Prostate gland (tissue), 2 donors: ENCODE measurements at regions not wholly inside any gene's neighbourhood (a gene's known extent, or its start where the extent isn't known, plus 50 kb on each side); places are given as distances from the start of the nearest gene placed in this dataset.
A peak's percentile ranks its signal among the peaks of the same experiment; 100 is the strongest.

Experiments used
- DNase-seq: peaks from one replicate; pipeline ENCODE4 v3.0.0-alpha.2; 2019; ENCODE audit warnings: low spot score
- H3K27ac ChIP-seq, 2 donors: fragments of 200-600 bp; sonication (generic); 2 replicates each; pipeline ENCODE4 v1.5.1; 2017 to 2019
- H3K27me3 ChIP-seq: fragments of 200-600 bp; sonication (generic); replicated peaks from 2 replicates; pipeline ENCODE4 v1.5.1; 2019; ENCODE audit not compliant: insufficient read depth
- H3K36me3 ChIP-seq, 2 donors: fragments of 200-600 bp; sonication (generic); 1 replicate in 1 of 2; 2 replicates in 1 of 2; pipeline versions ENCODE4 v1.5.1 to v1.8.1; 2017 to 2019
- H3K4me1 ChIP-seq: fragments of 200-600 bp; sonication (generic); replicated peaks from 2 replicates; pipeline ENCODE4 v1.5.1; 2019
- H3K4me3 ChIP-seq, 2 donors: fragments of 200-600 bp; sonication (generic); 2 replicates each; pipeline ENCODE4 v1.5.1; 2017 to 2019
- H3K9me3 ChIP-seq: fragments of 200-600 bp; sonication (generic); 2 replicates; pipeline ENCODE4 v1.5.1; 2017
- POLR2A ChIP-seq: fragments of 450-650 bp; IDR thresholded peaks from one replicate; pipeline ENCODE4 v1.6.1; 2016; ENCODE audit warnings: antibody characterized with exemption, mild to moderate bottlenecking
- POLR2AphosphoS5 ChIP-seq: sonication (generic); formaldehyde crosslinking; IDR thresholded peaks from one replicate; pipeline ENCODE4 v1.6.1; 2017; ENCODE audit warnings: antibody characterized with exemption
- WGBS: methylation state at CpG from one replicate; pipeline ENCODE4 v1.1.5; 2018; 5-methylcytosine and 5-hydroxymethylcytosine counted together
- intact Hi-C: fragments of 100-400 bp; cut with DNase I; formaldehyde crosslinking; loops from one replicate; pipeline ENCODE4 v1.14.2; 2022
- TF ChIP-seq, protein P1 (sequence below), 4 experiments: fragments of 200-600 bp in 2 of 4; fragments of 450-650 bp in 2 of 4; sonication (generic) in 2 of 4; IDR thresholded peaks; 1 replicate in 3 of 4; 2 replicates in 1 of 4; pipeline ENCODE4 v1.5.1; 2016 to 2019; ENCODE audit warnings: antibody characterized with exemption in 4 of 4, mild to moderate bottlenecking in 2 of 4, moderate library complexity in 2 of 4

DNA sequence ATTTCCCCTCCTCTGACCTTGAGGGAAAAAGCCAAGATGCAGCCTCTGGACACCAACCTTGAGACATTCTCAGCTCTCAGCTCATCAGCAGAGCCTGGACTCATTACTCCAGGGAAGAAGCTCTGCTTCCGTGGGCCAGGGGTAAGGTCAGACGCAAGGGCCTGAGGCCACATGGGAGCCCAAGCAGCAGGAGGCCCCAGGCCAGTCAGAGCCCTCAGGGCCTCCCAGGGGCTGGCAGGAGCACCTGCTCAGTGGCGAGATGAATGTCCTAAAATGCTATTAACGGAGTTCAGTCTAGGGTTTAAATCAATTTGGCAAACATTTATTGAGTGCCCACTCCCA, 208.6 kb downstream of the ERMARD start:
- intact Hi-C loops = loop anchor here (5.0 kb wide), 2 partner anchors 332 to 557 kb away; partner anchors contain the start of gene DLL1
- WGBS = 92% methylated on average over 4 of the region's 4 CpGs

DNA sequence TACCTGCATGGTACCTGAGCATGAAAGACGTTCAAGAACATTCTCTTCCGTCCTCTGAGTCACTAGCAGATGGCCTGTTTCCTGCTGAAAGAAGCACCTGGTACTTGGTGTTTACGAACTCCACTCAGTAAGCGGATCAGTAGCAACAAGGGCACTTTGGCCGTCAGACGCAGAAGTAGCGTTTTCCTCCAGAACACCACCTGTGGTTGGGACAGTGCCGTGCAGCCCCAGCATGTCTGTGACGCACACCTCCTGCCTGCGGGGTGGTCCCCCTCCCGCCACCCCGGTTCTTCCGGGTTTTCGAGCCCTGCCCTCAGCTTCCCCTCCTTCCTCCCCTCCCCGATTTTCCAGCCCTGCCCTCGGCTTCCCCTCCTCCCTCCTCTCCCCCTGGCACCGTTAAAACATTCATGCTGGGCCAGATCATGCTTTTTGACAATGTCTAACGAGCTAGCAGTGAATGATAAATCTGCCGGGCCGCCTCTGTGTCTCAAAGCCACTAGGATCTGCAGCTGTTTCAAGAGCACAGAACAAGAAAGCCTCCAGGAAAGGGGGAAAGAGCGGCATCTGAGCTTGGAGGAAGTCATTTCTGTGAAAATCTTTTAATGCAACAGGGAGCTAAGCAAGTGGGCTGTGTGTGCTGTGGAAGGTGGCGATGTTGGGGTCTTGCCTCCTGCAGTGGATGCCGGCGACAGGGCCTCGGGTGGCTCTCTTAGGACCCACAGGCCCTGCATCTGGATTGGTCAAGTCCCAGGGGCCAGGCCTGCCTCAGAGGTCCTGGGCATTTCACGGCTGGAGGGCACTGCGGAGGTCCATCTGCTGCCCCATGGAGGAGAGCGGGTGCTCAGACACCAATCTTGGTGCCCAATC, 207.9 kb downstream of the ERMARD start:
- TF ChIP-seq POLR2A (no peak), POLR2AphosphoS5 (peak; percentile 85)
- TF ChIP-seq, protein P1, sequence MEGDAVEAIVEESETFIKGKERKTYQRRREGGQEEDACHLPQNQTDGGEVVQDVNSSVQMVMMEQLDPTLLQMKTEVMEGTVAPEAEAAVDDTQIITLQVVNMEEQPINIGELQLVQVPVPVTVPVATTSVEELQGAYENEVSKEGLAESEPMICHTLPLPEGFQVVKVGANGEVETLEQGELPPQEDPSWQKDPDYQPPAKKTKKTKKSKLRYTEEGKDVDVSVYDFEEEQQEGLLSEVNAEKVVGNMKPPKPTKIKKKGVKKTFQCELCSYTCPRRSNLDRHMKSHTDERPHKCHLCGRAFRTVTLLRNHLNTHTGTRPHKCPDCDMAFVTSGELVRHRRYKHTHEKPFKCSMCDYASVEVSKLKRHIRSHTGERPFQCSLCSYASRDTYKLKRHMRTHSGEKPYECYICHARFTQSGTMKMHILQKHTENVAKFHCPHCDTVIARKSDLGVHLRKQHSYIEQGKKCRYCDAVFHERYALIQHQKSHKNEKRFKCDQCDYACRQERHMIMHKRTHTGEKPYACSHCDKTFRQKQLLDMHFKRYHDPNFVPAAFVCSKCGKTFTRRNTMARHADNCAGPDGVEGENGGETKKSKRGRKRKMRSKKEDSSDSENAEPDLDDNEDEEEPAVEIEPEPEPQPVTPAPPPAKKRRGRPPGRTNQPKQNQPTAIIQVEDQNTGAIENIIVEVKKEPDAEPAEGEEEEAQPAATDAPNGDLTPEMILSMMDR (IDR thresholded peaks at IDR 0.05) = peak in 2 of 4 experiments; percentile 42 to 47
- peak; percentile 71 for DNase-seq
- Histone ChIP-seq H3K27ac (peak overlapping the region in 1 of 2 donors; percentile 35), H3K4me1 (no peaks in the 10 kb centered on the region), H3K4me3 (no peak overlapping the region), H3K36me3 (no peaks in the 10 kb centered on the region), H3K9me3 (no peaks in the 10 kb centered on the region), H3K27me3 (no peaks in the 10 kb centered on the region)
- intact Hi-C loops = loop anchor here (5.0 kb wide), 2 partner anchors 333 to 558 kb away; partner anchors contain the start of gene DLL1
- WGBS = 38% methylated on average over 28 of the region's 28 CpGs

More for the DNA sequence above, 208.6 kb downstream of the ERMARD start:
- Histone ChIP-seq H3K4me1 (no peaks in the 10 kb centered on the region), H3K36me3 (no peaks in the 10 kb centered on the region), H3K9me3 (no peaks in the 10 kb centered on the region), H3K4me3 (no peak overlapping the region), H3K27ac (no peak overlapping the region), H3K27me3 (no peaks in the 10 kb centered on the region)
- DNase-seq = no peak
- TF ChIP-seq, protein P1 (IDR thresholded peaks at IDR 0.05) = no peak
- TF ChIP-seq POLR2AphosphoS5 = no peak
- TF ChIP-seq POLR2A = no peak

DNA sequence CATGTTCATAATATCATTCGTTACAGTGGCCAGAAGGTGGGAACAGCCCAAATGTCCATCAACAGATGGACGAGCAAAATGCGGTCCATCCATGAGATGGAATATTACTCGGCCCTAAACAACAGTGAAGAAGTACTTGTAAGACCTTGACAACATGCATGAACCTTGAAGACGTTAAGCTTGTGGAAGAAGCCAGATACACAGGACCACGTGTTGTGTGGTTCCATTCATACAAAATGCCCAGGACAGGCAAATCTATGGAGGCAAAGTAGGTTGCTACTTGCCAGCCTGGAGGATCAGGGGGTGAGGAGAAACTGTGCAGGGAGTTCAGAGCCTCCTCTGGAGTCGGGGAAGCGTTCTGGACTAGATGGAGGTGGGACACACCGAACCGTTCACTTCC, 207.1 kb downstream of the ERMARD start:
- H3K9me3 ChIP-seq = no peaks in the 10 kb centered on the region
- TF ChIP-seq, protein P1 (IDR thresholded peaks at IDR 0.05) = no peak
- TF ChIP-seq POLR2A (no peak), POLR2AphosphoS5 (no peak)
- intact Hi-C loops = no loop called here
- DNase-seq = no peak
- no peak overlapping the region for H3K4me3 ChIP-seq
- no peaks in the 10 kb centered on the region for H3K4me1 ChIP-seq
- no peaks in the 10 kb centered on the region for H3K27me3 ChIP-seq
- H3K36me3 ChIP-seq = no peaks in the 10 kb centered on the region
- WGBS = 95% methylated on average over 10 of the region's 10 CpGs
- peak overlapping the region in 1 of 2 donors; percentile 35 for H3K27ac ChIP-seq

DNA sequence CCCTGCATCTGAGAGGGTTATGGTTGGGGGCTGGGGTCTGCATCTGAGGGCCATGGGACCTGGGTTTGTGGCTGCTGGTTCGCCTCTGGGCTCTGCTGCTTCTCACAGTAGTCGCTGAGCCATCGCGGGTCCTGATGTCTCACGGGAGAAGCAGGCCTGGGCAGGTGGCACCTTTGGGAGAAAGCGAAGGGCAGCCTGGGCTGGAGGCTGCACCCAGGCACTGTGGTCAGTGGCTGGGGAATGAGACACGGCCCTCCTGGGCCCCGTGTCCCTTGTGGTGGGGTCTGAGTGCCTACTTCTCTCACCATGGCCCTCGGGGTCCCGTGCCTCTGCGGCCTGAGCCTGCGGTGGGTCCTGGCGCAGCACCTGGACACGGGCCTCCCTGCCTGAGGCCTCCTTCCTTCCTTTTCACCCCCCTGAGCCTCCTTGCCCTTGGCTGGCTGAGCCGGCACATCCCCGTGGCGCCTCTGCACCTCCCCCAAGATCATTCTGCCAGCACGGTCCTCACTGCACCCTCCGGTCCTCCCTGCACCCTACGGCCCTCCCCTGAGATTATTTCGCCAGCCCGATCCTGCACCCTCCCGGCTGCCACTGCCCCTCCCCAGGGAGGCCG, 206.0 kb downstream of the ERMARD start:
- WGBS = 93% methylated on average over 24 of the region's 24 CpGs
- Histone ChIP-seq H3K27me3 (no peaks in the 10 kb centered on the region), H3K9me3 (no peaks in the 10 kb centered on the region), H3K27ac (no peak overlapping the region), H3K4me3 (no peak overlapping the region), H3K36me3 (no peaks in the 10 kb centered on the region), H3K4me1 (no peaks in the 10 kb centered on the region)
- DNase-seq = no peak
- TF ChIP-seq, protein P1 (IDR thresholded peaks at IDR 0.05) = no peak
- TF ChIP-seq POLR2A = no peak
- no peak for TF ChIP-seq POLR2AphosphoS5
- intact Hi-C loops = no loop called here
